Fibroblast of lung (primary cell): ENCODE measurements at regions not wholly inside any gene's neighbourhood (a gene's known extent, or its start where the extent isn't known, plus 50 kb on each side); places are given as distances from the start of the nearest gene placed in this dataset.

ENCODE experiments used
- CTCF ChIP-seq, 2 donors: IDR thresholded peaks in 1 of 2; conservative IDR thresholded peaks in 1 of 2; 1 replicate in 1 of 2; 2 replicates in 1 of 2; pipeline ENCODE4 v1.5.1; 2011 to 2012; ENCODE audit warnings: low read length in 2 of 2, control low read depth in 1 of 2, inconsistent platforms in 1 of 2, low read depth in 1 of 2, mild to moderate bottlenecking in 1 of 2
- EZH2 ChIP-seq: IDR thresholded peaks from 2 replicates; pipeline ENCODE4 v1.5.1; 2012; ENCODE audit warnings: low read length, control low read depth, mild to moderate bottlenecking; ENCODE audit errors: missing control alignments

DNA sequence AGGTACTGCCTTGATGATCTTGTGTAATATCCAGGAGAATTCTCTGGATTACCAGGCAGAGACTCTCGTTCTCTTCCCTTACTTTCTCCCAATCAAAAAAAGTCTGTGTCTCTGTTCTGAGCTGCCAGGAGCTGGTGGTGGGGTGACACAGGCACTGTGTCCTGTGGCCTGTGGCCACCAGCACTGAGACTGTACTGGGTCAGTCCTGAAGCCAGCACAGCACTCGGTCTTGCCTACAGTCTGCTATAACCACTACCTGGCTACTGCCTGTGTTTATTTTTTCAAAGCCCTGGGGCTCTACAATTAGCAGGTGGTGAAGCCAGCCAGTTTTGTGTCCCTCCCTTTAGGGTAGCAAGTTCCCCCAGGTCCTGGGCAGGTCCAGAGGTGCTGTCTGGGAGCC lies 331.1 kb upstream of the MAGEB18 start:
- TF ChIP-seq CTCF (conservative IDR thresholded peaks at IDR 0.05 in 1 of 2, IDR thresholded peaks at IDR 0.05 in 1 of 2; ENCODE audit: low read depth in 1 of 2, low read length in 2 of 2) (no peak), EZH2 (no peak)
